Ecto neural progenitor cell (in vitro differentiated cells): ENCODE measurements at regions not wholly inside any gene's neighbourhood (a gene's known extent, or its start where the extent isn't known, plus 50 kb on each side); places are given as distances from the start of the nearest gene placed in this dataset.
"Not testable (repeated sequence)": the region's sequence is repeated elsewhere in the genome, so short reads cannot be mapped to it uniquely, and the experiment has no call there.

Experiments
- DNase-seq: peaks from one replicate; pipeline ENCODE4 v3.0.0-alpha.2; 2018; ENCODE audit warnings: low spot score

DNA sequence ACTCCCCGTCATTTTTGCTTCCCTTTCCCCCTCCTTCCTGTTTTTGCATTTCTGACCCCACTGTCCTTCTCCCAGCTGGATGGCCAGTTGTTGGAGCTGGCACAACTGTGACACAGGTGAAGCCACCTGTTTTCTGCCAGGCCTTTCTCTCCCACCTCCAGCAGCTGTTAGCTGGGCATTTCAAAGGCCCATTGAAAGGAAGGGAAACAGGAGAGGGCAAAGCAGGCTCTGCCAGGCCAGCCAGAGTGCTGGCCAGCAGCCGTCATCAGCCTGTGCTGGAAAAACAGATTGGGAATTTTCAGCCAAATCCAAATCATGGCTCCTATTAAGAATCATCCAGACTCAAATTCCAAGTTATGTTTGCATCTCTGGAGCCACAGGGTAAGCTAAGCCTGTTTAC, 155.2 kb upstream of the C2CD4B start:
- no peak for DNase-seq

DNA sequence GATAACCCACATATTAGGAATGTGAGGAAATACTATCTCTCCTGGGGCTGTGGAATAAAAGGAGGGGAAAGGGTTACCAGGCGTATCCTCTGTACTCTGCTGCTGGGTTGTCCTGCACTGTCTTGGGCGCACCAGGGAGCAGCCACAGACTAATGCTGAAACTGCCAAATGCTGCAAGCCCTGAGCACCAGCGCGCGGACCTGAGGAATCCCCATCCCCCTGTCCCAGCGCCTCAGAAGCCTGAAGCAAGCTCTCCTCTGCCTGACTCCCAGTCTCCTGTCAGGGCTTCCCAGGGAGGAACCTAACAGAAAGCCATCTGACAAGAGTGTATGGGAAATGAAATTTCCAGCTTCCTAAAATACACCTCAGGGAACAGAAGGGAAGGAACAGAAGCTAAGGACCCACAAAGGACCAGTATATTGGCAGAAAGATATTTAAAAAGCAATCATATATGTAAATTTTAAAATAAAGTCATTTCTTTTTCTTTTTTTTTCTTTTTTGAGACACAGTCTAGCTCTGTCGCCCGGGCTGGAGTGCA, 158.3 kb upstream of the C2CD4B start:
- no peak for DNase-seq

DNA sequence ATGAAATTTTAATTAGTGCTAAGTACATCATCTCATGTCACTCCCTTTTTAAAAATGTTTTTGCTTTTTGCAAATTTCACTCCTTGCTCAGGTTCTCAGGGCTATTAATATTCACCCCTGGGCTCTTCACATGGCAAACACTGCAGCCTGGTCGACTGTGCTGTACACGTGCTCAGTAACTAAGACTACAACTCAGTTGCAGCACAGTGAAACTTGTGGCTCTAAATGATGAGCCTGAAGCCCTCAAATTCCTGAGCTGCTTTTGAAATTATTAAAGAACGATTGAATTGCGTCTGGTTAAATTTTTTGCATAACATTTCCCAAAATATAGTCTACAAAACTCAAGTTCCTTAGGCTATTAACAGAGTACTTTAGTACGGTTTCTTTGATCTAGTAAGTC, 159.3 kb upstream of the C2CD4B start:
- DNase-seq: no peak

DNA sequence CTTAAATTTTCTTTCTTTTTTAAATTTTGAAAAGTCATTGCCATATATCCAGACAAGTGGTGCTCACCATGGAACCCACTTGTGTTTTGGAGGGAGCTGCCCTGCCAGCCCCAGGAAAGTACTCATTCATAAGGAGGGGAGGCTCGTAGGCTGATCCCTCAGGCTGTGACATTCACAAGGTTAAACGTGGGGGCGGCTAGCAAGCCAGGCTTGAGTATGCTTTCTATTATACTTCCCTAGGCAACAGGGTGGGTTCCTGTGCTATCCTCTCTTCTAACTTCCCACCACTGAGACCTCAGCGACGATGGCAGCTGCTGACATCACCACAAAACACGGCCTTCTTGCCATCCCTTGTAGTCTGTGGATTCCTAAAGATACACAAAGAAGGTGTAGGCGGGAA, 160.5 kb upstream of the C2CD4B start:
- no peak for DNase-seq

DNA sequence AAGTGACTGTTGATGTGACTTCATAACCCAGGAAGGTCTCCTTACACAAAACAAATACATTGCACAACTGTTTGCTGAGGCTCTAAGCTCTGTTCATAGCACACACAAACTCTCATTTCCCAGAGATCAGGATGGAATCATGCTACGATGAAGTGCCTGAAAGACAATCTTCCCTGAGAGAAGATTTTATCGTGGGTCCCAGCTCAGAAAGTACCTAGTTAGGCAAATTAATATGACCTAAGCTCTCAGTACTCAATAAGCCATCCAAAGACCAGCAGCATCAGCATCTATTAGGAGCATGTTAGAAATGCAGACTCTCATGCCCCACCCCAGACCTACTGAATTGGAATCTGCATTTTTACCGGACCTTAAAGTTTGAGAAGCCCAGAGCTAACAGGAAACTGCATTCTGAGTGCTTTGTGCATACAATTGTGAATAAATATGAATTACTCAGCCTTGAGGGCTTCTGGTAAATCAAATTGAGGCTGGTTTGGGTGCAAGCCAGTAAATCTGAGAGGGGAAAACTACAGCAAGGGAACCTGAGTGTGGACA, 161.5 kb upstream of the C2CD4B start:
- DNase-seq: no peak

DNA sequence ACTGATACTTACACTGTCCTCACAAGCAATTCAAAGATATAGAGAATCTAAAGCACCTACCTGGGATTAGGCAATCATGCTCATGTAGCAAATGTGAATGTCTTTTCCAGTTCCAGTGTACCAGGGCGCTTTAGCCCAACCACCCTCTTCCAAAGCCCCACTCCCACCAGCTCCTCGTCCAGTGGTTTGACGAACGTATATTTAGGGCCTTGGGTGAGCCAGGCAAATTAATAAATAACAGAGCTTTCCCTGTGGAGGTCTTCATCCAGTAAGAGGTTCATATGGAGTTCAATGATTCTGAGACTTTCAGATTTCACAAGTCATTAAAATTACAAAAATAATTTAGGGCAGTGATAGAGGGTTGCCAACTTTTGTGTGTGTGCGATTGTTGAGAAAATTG, 162.3 kb upstream of the C2CD4B start:
- no peak for DNase-seq

DNA sequence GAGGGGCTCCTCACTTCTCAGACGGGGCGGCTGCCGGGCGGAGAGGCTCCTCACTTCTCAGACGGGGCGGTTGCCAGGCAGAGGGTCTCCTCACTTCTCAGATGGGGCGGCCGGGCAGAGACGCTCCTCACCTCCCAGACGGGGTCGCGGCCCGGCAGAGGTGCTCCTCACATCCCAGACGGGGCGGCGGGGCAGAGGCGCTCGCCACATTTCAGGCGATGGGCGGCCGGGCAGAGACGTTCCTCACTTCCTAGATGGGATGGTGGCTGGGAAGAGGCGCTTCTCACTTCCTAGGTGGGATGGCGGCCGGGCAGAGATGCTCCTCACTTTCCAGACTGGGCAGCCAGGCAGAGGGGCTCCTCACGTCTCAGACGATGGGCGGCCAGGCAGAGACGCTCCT, 167.4 kb upstream of the C2CD4B start:
- DNase-seq: not testable (repeated sequence)

DNA sequence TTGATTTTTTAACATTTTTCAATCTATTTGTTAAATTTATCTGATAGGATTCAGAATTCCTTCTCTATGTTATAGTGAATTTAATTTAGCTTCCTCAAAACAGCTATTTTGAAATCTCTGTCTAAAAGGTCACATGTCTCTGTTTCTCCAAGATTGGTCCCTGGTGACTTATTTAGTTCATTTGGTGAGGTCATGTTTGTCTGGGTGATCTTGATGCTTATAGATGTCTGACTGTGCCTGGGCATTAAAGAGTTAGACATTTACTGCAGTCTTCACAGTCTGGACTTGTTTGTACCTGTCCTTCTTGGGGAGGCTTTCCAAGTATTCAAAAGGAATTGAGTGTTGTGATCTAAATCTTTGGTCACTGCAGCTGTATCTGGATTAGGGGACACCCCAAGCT, 169.5 kb upstream of the C2CD4B start:
- no peak for DNase-seq

DNA sequence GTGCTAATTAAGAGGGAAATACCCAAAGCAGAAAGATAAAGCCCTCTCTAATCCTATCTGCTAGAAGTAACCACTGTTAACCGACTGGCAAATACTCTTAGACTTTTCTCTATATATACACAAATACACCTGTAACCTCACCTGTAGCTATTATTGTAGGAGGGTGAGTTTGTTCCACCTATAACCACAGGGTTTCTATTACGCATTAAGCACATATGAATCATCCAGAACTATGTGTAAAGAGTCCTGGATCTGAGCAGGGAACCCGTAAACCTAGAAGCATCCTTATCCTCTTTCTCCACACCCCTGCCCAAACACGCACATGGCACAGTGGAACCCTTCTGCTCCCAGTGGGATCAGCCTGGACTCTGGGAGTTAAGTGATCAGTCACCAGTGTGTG, 172.8 kb upstream of the C2CD4B start:
- DNase-seq: no peak

DNA sequence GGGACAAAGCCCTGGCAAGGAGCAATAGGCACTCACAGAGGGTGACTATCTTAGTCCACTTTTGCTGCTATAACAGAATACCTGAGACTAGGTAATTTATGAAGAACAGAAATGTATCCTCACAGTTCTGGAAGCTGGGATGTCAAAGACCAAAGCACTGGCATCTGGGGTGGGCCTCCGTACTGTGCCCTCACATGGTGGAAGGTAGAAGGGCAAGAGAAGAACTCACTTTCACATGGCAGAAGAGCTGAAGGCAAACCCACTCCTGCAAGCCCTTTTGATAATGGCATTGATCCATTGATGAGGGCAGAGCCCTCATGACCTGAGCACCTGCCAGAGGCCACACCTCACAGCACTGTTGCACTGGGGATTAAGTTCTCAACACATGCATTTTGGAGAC, 173.4 kb upstream of the C2CD4B start:
- no peak for DNase-seq

DNA sequence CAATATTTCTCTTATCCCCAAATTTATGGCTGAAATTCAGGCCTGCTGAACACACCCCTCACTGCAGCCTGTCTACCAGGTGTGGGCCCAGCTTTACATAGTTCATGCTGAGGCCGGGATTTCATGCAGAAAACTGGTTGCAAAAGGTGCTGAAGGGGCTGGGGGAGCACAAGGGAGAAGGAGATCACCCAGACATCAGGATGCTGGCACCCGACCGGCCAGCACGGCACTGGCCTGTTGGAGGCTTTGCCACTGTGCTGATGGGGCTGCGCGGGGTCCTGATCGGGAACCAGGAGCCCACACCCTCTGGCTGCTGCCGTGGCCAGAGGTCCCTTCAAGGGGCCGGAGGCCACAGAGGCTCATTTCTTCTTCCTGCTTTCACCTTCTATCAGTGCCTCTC, 177.9 kb upstream of the C2CD4B start:
- no peak for DNase-seq

DNA sequence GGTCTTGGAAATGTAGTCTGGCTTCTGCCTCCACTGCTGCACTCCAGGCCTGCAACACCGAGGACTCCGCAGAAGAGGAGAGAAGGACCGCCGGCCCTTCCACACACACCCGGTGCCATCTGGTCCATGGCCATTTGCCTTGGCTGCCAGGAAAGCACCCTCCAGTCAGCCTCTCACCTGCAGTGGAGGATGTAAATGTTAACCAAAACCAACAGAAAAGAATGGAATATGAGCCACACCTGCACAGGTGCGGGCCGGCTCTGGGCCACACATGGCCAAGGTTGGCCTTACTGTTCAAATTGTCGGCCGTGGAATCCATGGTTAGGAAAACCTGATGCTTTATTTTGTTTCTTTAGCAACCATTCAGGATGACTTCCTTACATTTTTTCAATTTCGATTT, 178.3 kb upstream of the C2CD4B start:
- no peak for DNase-seq

DNA sequence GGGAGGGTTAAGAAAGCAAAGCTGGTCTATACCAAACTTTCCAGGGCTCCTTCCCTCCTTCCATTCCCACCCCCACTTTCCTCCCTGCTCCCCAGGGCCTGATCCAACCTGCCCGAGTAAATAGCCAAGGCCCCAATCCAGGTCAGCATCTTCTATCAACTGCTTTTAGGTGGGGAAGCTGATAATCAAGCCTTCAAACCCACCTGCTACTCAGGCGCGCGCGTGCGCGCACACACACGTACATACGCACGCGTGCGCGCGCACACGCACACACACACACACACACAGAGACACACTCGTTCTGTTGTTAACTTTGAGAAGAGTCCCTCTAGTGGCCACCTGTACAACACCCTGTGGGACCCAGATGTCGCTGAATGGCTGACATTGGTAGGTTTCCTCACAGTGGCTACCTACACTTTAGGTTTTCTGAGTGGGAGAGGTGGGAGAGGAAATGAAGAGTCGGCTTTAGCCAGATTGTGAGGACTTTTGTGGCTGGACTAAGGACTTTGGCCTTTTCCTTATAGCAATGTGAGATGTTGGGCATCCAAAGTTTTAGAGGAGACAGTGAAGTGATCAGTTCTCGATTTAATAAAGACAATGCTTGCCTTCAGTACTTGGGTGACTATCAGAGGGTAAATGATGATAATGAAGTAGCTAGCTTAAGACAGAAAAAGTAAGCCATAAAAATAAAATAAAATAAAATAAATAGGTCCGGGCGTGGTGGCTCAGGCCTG, 179.9 kb upstream of the C2CD4B start:
- DNase-seq: peak; percentile 70

DNA sequence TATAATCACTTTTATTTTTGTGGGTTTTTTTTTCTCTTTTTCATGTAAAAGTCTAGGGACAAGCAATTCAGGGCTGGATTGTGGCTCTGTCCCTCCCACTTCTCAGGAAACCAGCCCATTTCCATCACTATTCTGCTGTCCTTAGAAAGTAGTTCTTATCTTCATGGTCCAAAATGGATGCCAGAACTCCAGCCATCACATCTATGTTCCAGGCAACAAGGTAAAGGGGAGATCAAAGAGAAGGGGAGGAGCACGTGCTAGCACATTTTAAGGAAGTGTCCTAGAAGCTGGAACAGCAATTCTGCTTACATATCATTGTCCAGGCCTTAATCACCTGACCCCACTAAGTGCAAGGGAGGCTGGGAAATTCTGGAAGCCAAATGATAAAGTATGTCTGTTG, 181.1 kb upstream of the C2CD4B start:
- DNase-seq: no peak

DNA sequence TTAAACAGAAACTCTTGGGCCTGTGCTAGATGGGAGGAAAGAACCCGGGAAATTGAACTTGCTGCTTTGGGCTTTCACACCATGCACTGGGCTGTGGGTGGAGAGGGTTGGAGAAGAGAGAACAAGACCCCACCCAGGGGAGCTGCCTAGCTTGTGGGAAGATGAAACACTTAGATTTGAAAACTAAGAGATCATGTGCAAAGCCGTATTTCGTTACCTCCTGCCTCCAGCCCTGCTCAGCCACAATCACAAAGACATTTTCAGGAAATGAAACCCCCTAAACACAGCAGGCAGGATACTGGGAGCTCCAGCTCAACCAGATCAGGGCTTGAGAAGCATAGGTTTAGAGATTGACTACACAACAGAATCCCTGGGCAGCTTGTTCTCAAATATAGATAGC, 183.0 kb upstream of the C2CD4B start:
- no peak for DNase-seq

DNA sequence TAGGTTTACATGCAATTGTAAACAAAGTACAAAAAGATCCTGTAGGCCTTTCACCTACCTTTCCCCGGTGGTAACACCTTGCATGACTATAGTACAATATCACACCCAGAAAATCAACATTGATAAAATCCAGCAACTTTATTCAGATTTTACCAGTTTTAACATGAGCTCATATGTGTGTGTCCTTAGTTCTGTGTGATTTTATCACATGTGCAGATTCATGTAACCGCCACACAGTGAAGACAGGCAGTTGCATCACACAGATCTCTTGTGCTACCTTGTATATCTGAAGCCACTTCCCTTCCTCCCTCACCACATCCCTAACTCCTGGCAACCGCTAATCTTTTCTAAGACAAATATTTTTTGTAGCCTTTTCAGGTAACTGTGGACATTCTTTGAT, 183.5 kb upstream of the C2CD4B start:
- no peak for DNase-seq

DNA sequence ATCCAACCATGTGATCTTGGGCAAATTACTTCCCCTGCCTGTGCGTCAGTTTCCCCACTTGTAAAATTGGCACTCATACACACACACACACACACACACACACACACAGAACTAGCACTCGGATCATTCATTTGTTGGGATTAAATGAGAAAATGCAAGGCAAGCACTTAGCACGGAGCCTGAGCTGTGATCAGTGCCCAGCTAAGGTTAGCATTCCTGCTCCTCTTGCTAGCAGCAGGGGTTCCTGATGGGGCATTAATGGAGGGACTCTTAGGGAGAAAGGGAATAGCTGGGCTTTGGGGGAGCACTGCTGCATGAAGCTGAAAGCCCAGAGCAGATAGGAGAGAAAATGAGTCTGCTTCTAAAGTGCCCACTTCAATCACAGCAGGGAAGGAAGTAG, 187.7 kb upstream of the C2CD4B start:
- DNase-seq: no peak

DNA sequence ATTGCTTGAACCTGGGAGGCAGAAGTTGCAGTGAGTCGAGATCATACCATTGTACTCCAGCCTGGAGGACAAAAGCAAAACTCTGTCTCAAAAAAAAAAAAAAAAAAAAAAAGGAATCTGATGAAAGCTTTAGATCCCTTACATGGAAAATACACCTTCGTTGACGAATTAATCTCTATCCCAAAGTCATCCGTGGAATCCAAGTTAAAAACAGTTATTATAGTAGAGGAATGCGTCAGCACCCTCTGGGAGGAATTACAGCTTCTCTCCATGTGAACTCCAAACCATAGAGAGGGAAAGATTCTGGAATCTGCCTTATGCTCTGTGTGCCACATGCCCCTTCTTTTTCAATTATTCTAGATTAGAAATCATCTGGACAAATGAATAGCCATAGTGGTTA, 192.3 kb upstream of the C2CD4B start:
- no peak for DNase-seq

DNA sequence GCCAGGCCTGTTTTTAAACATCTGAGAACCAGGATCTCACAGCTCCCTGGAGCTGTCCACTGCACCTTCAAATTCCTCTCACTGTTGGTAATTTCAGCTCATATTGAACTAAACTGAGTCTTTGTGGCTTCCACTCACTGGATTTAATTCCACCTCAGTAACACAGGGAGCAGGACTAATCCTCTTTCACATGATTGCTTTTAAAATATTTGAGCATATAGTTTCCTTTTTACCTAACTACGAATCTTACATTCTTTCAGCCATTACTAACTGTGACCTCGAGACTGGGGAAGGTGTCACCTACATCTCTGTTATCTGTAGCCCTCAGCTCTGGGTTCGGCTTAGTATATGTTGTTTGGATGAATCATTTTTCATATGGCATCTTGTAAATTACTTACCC, 194.3 kb upstream of the C2CD4B start:
- no peak for DNase-seq

DNA sequence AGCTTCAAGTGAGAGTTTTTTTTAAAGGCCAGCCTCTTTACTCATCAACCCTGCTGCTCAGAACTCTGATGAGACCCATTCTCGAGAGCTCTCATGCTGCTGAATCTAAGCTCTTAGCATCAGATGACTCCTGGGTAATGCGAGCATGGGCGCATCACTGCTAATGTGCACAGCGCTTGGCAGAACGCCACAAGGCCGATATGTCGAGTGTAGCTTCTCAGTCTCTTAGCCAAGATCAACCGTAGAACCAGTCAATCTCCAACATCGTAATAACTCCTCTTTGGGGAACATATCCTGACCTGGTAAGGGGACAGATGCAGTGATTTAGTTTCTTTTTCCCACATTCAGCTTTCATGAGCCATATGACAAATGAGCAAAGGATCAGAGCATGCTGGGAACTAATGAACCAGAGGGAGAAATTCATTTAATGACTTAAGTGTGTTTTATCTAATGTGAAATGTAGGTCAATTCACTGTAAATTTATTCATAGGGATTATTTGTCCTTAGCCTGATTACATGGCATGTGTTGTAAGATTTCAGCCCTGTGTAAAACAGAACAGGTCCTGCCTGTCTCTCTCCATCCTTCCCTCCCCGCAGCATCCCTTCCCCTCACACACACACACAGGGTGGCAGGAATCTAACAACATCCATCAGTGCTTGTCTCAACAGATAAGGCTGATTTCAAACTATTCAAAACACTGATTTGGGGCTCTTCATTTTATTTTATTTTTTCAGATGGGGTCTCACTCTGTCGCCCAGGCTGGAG, 195.4 kb upstream of the C2CD4B start:
- DNase-seq: no peak

DNA sequence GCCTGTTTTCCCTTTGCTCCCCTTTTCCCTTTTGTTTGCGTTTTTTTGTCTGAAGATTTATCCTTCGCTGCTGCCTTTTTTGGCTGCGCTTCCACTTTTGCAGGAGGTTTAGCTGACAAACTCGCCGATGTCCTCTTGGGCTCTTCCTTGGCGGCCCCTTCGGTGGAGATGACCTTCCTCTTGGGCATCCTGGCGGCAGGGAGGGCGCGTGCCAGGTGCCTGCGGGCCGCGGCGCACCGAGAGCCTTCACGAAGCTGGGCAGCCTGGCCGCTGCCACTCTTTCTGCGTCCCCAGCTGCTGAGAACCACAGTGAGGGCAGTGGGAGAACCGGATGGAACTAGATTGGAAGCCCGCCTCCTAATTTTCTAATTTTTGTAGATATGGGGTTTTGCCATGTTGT, 197.1 kb upstream of the C2CD4B start:
- DNase-seq: no peak

DNA sequence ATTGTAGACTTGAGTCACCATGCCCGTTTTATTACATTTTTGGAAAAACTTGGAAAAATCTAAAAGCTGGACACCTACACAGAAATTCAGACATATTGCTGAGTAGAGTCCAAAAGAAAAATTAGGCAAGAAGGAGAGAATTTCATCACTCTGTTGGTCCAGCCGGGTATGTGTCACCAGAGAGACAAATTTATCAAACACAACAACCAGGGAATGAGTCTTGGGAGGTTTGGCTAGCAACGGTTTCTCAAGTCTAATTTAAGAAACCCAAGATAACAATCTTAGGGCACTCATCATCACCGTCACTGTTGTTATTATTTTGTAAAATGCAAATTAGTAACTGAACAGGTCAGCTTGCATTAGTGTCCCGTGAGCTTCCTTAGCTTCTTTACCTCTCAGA, 197.5 kb upstream of the C2CD4B start:
- DNase-seq: no peak

DNA sequence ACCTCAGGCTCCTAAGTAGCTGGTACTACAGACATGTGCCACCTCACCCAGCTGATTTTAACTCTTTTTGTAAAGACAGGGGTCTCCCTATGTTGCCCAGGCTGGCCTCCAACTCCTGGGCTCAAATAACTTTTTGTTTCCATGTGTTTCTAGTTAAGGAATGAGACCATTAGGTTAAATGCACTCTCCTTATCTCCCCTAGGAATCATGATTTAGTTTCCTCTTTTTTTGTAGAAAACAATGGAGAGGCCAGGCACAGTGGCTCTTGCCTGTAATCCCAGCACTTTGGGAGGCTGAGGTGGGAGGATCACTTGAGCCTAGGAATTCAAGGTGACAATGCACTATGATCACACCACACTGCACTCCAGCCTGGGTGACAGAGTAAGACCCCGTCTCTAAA, 198.8 kb upstream of the C2CD4B start:
- no peak for DNase-seq
